KOPT-K1 (cell line): ENCODE measurements at regions not wholly inside any gene's neighbourhood (a gene's known extent, or its start where the extent isn't known, plus 50 kb on each side); places are given as distances from the start of the nearest gene placed in this dataset.

ENCODE experiments used
- H3K27ac ChIP-seq: fragments of 200-600 bp; sonication (generic); 2 replicates; pipeline ENCODE4 v1.5.1; 2016; ENCODE audit warnings: antibody characterized with exemption, mild to moderate bottlenecking, low read depth, low read length; ENCODE audit not compliant: poor library complexity, severe bottlenecking
- H3K36me3 ChIP-seq: fragments of 200-600 bp; sonication (generic); 2 replicates; pipeline ENCODE4 v1.5.1; 2017; ENCODE audit warnings: antibody characterized with exemption, mild to moderate bottlenecking, low read length, moderate library complexity; ENCODE audit not compliant: insufficient read depth
- H3K9me3 ChIP-seq: fragments of 200-600 bp; sonication (generic); 2 replicates; pipeline ENCODE4 v1.5.1; 2017; ENCODE audit warnings: antibody characterized with exemption, low read length, mild to moderate bottlenecking; ENCODE audit not compliant: insufficient read depth, poor library complexity, severe bottlenecking

GRCh38 chr4:156420623-156421022, 467.0 kb upstream of the CTSO start:
- Histone ChIP-seq H3K27ac (no peak overlapping the region), H3K36me3 (no peaks in the 10 kb centered on the region), H3K9me3 (no peaks in the 10 kb centered on the region)

- Histone ChIP-seq H3K36me3 (no peaks in the 10 kb centered on the region), H3K9me3 (no peaks in the 10 kb centered on the region), H3K27ac (no peak overlapping the region)
These were observed 465.5 kb upstream of the CTSO start for GRCh38 chr4:156419080-156419685.

- no peaks in the 10 kb centered on the region for H3K36me3 ChIP-seq
- no peak overlapping the region for H3K27ac ChIP-seq
- H3K9me3 ChIP-seq: no peaks in the 10 kb centered on the region
These were observed 460.7 kb upstream of the CTSO start for GRCh38 chr4:156414406-156414805.

- no peaks in the 10 kb centered on the region for H3K36me3 ChIP-seq
- no peak overlapping the region for H3K27ac ChIP-seq
- H3K9me3 ChIP-seq: no peaks in the 10 kb centered on the region
These were observed 459.8 kb upstream of the CTSO start for GRCh38 chr4:156413239-156414135.

- Histone ChIP-seq H3K9me3 (no peaks in the 10 kb centered on the region), H3K36me3 (no peaks in the 10 kb centered on the region), H3K27ac (no peak overlapping the region)
These were observed 457.9 kb upstream of the CTSO start for GRCh38 chr4:156411531-156411930.

- Histone ChIP-seq H3K27ac (no peak overlapping the region), H3K9me3 (no peaks in the 10 kb centered on the region), H3K36me3 (no peaks in the 10 kb centered on the region)
These were observed 455.1 kb upstream of the CTSO start for GRCh38 chr4:156408749-156409148.

GRCh38 chr4:156401371-156401770, 447.7 kb upstream of the CTSO start:
- no peaks in the 10 kb centered on the region for H3K36me3 ChIP-seq
- H3K27ac ChIP-seq: no peak overlapping the region
- no peaks in the 10 kb centered on the region for H3K9me3 ChIP-seq

GRCh38 chr4:156396534-156396933, 442.9 kb upstream of the CTSO start:
- no peaks in the 10 kb centered on the region for H3K36me3 ChIP-seq
- no peak overlapping the region for H3K27ac ChIP-seq
- H3K9me3 ChIP-seq: no peaks in the 10 kb centered on the region

GRCh38 chr4:156391325-156391653, 437.6 kb upstream of the CTSO start:
- no peaks in the 10 kb centered on the region for H3K36me3 ChIP-seq
- H3K9me3 ChIP-seq: no peaks in the 10 kb centered on the region
- no peak overlapping the region for H3K27ac ChIP-seq

GRCh38 chr4:156390599-156391324, 437.1 kb upstream of the CTSO start:
- Histone ChIP-seq H3K27ac (no peak overlapping the region), H3K9me3 (no peaks in the 10 kb centered on the region), H3K36me3 (no peaks in the 10 kb centered on the region)

GRCh38 chr4:156388826-156389225, 435.2 kb upstream of the CTSO start:
- Histone ChIP-seq H3K9me3 (no peaks in the 10 kb centered on the region), H3K27ac (no peak overlapping the region), H3K36me3 (no peaks in the 10 kb centered on the region)

- H3K9me3 ChIP-seq: no peaks in the 10 kb centered on the region
- no peaks in the 10 kb centered on the region for H3K36me3 ChIP-seq
- no peak overlapping the region for H3K27ac ChIP-seq
These were observed 424.5 kb upstream of the CTSO start for GRCh38 chr4:156378033-156378665.

GRCh38 chr4:156377036-156377710, 423.5 kb upstream of the CTSO start:
- H3K9me3 ChIP-seq: no peaks in the 10 kb centered on the region
- H3K36me3 ChIP-seq: no peaks in the 10 kb centered on the region
- H3K27ac ChIP-seq: no peak overlapping the region

- Histone ChIP-seq H3K36me3 (no peaks in the 10 kb centered on the region), H3K27ac (no peak overlapping the region), H3K9me3 (no peaks in the 10 kb centered on the region)
These were observed 421.2 kb upstream of the CTSO start for GRCh38 chr4:156374894-156375293.

GRCh38 chr4:156374069-156374468, 420.4 kb upstream of the CTSO start:
- Histone ChIP-seq H3K9me3 (no peaks in the 10 kb centered on the region), H3K36me3 (no peaks in the 10 kb centered on the region), H3K27ac (no peak overlapping the region)
